ENCODE measurements at regions not wholly inside any gene's neighbourhood (a gene's known extent, or its start where the extent isn't known, plus 50 kb on each side); places are given as distances from the start of the nearest gene placed in this dataset.

DNA sequence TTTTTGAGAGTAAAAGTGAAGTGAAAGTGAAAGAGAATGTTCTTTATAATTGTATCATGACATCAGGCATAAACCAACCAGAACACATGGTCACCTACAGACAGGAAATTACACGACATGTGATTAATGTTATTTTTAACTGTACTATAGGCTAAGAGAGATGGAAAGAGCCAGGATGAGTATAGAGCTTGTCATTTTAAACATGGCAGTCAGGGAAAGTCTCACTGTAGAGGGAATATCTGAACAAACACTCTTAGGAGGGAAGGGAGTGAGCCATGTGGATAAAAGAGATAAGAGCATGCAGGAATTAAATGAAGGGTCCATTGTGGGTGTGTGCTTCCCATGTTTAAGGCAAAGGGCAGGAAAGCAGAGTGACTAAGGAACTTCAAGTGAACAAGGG lies 599.1 kb upstream of the FAT3 start:
- ChIA-PET POLR2A (no interaction called here), CTCF (no interaction called here)
- intact Hi-C loops (cut with micrococcal nuclease; ENCODE audit: unreplicated experiment): no loop called here
- Histone ChIP-seq H3K9me3 (ENCODE audit: control insufficient read depth, insufficient read depth, low read depth, low read length) (no peaks in the 10 kb centered on the region; the same call in 1 of the 2 replicates), H3K4me1 (ENCODE audit: control insufficient read depth, insufficient read depth, low read length) (no peaks in the 10 kb centered on the region), H3K36me3 (ENCODE audit: control insufficient read depth, insufficient read depth, low read length) (no peaks in the 10 kb centered on the region), H3K27ac (ENCODE audit: low read length) (no peak overlapping the region), H3K27me3 (ENCODE audit: control insufficient read depth, insufficient read depth, low read length) (no peaks in the 10 kb centered on the region), H3K4me3 (ENCODE audit: low read depth in 2 of 2, low read length in 2 of 2) (no peak overlapping the region)
- ATAC-seq: no peak
- in situ Hi-C loops (cut with HindIII; ENCODE audit: low pct_unique_long_range_greater_than_20kb, low sequenced_read_pairs): no loop called here
- BruUV-seq (replicated peaks): no TSS peak
- no peak for DNase-seq (ENCODE audit: low read depth, low spot score)
- no peak for TF ChIP-seq REST (IDR thresholded peaks at IDR 0.05; ENCODE audit: insufficient read depth in 1 of 2, low read depth in 2 of 2, low read length in 1 of 2)
- no peak for TF ChIP-seq POLR2AphosphoS5 (IDR thresholded peaks at IDR 0.05; ENCODE audit: low read depth, low read length)
- no peak for TF ChIP-seq SIN3A (IDR thresholded peaks at IDR 0.05; ENCODE audit: borderline replicate concordance, insufficient read depth, low read depth, low read length)
- no peak for TF ChIP-seq TCF7L2 (IDR thresholded peaks at IDR 0.05; ENCODE audit: low read depth, low read length)
- TF ChIP-seq, protein P1, sequence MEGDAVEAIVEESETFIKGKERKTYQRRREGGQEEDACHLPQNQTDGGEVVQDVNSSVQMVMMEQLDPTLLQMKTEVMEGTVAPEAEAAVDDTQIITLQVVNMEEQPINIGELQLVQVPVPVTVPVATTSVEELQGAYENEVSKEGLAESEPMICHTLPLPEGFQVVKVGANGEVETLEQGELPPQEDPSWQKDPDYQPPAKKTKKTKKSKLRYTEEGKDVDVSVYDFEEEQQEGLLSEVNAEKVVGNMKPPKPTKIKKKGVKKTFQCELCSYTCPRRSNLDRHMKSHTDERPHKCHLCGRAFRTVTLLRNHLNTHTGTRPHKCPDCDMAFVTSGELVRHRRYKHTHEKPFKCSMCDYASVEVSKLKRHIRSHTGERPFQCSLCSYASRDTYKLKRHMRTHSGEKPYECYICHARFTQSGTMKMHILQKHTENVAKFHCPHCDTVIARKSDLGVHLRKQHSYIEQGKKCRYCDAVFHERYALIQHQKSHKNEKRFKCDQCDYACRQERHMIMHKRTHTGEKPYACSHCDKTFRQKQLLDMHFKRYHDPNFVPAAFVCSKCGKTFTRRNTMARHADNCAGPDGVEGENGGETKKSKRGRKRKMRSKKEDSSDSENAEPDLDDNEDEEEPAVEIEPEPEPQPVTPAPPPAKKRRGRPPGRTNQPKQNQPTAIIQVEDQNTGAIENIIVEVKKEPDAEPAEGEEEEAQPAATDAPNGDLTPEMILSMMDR (IDR thresholded peaks at IDR 0.05): no peak

GRCh38 chr11:91624021-91624420 lies 600.6 kb upstream of the FAT3 start:
- intact Hi-C loops (cut with micrococcal nuclease; ENCODE audit: unreplicated experiment) (no loop called here), in situ Hi-C loops (cut with HindIII; ENCODE audit: low pct_unique_long_range_greater_than_20kb, low sequenced_read_pairs) (no loop called here)
- no peaks in the 10 kb centered on the region for H3K9me3 ChIP-seq (ENCODE audit: control insufficient read depth, insufficient read depth, low read depth, low read length)
- CTCF ChIA-PET: no interaction called here
- no peak overlapping the region for H3K27ac ChIP-seq (ENCODE audit: low read length)
- TF ChIP-seq POLR2AphosphoS5 (IDR thresholded peaks at IDR 0.05; ENCODE audit: low read depth, low read length): no peak
- TF ChIP-seq TCF7L2 (IDR thresholded peaks at IDR 0.05; ENCODE audit: low read depth, low read length): no peak
- TF ChIP-seq, protein P1 (IDR thresholded peaks at IDR 0.05): no peak
- no peak for TF ChIP-seq REST (IDR thresholded peaks at IDR 0.05; ENCODE audit: insufficient read depth in 1 of 2, low read depth in 2 of 2, low read length in 1 of 2)
- no peak for TF ChIP-seq SIN3A (IDR thresholded peaks at IDR 0.05; ENCODE audit: borderline replicate concordance, insufficient read depth, low read depth, low read length)
- POLR2A ChIA-PET: no interaction called here
- no peak for ATAC-seq
- H3K4me3 ChIP-seq (ENCODE audit: low read depth in 2 of 2, low read length in 2 of 2): no peak overlapping the region
- H3K4me1 ChIP-seq (ENCODE audit: control insufficient read depth, insufficient read depth, low read length): no peaks in the 10 kb centered on the region
- no TSS peak for BruUV-seq (replicated peaks)
- H3K27me3 ChIP-seq (ENCODE audit: control insufficient read depth, insufficient read depth, low read length): no peaks in the 10 kb centered on the region
- no peak for DNase-seq (ENCODE audit: low read depth, low spot score)
- H3K36me3 ChIP-seq (ENCODE audit: control insufficient read depth, insufficient read depth, low read length): no peaks in the 10 kb centered on the region
